Gastrocnemius medialis (tissue), 4 donors: ENCODE measurements at regions not wholly inside any gene's neighbourhood (a gene's known extent, or its start where the extent isn't known, plus 50 kb on each side); places are given as distances from the start of the nearest gene placed in this dataset.

Experiments used
- POLR2A ChIP-seq, 2 donors: fragments of 450-650 bp; IDR thresholded peaks; one replicate each; pipeline ENCODE4 v1.6.1; 2017; ENCODE audit warnings: antibody characterized with exemption in 2 of 2, mild to moderate bottlenecking in 2 of 2, moderate library complexity in 2 of 2
- TF ChIP-seq, protein P1 (sequence below), 5 experiments: fragments of 450-650 bp in 3 of 5; fragments of 200-600 bp in 2 of 5; sonication (generic) in 2 of 5; IDR thresholded peaks in 4 of 5; conservative IDR thresholded peaks in 1 of 5; 1 replicate in 4 of 5; 2 replicates in 1 of 5; pipeline ENCODE4 v1.5.1; 2016 to 2019; ENCODE audit warnings: antibody characterized with exemption in 5 of 5, mild to moderate bottlenecking in 3 of 5, moderate library complexity in 3 of 5

- TF ChIP-seq, protein P1, sequence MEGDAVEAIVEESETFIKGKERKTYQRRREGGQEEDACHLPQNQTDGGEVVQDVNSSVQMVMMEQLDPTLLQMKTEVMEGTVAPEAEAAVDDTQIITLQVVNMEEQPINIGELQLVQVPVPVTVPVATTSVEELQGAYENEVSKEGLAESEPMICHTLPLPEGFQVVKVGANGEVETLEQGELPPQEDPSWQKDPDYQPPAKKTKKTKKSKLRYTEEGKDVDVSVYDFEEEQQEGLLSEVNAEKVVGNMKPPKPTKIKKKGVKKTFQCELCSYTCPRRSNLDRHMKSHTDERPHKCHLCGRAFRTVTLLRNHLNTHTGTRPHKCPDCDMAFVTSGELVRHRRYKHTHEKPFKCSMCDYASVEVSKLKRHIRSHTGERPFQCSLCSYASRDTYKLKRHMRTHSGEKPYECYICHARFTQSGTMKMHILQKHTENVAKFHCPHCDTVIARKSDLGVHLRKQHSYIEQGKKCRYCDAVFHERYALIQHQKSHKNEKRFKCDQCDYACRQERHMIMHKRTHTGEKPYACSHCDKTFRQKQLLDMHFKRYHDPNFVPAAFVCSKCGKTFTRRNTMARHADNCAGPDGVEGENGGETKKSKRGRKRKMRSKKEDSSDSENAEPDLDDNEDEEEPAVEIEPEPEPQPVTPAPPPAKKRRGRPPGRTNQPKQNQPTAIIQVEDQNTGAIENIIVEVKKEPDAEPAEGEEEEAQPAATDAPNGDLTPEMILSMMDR (IDR thresholded peaks at IDR 0.05 in 4 of 5, conservative IDR thresholded peaks at IDR 0.05 in 1 of 5) = no peak
- no peak for TF ChIP-seq POLR2A (IDR thresholded peaks at IDR 0.05)
Observed at GRCh38 chr5:3736466-3736865, 140.8 kb downstream of the IRX1 start.
